AG08395 (cell line): ENCODE measurements at regions not wholly inside any gene's neighbourhood (a gene's known extent, or its start where the extent isn't known, plus 50 kb on each side); places are given as distances from the start of the nearest gene placed in this dataset.
A peak's percentile ranks its signal among the peaks of the same experiment; 100 is the strongest.

ENCODE experiments used
- DNase-seq: peaks from one replicate; pipeline ENCODE4 v3.0.0; 2012; ENCODE audit warnings: mixed read lengths, low spot score

- DNase-seq = peak; percentile 79
Measured at GRCh38 chr1:96306809-96307560, 414.6 kb upstream of the PTBP2 start.

- no peak for DNase-seq
Measured at GRCh38 chr1:96308314-96308713, 413.3 kb upstream of the PTBP2 start.

- peak; percentile 45 for DNase-seq
Measured at GRCh38 chr1:96309783-96310182, 411.8 kb upstream of the PTBP2 start.

GRCh38 chr1:96313216-96313615 is 408.4 kb upstream of the PTBP2 start:
- DNase-seq = peak; percentile 38

GRCh38 chr1:96329121-96329520 is 392.5 kb upstream of the PTBP2 start:
- no peak for DNase-seq

GRCh38 chr1:96331596-96331995 is 390.0 kb upstream of the PTBP2 start:
- DNase-seq = no peak

GRCh38 chr1:96333522-96334235 is 387.9 kb upstream of the PTBP2 start:
- no peak for DNase-seq

GRCh38 chr1:96334236-96334557 is 387.4 kb upstream of the PTBP2 start:
- no peak for DNase-seq

- DNase-seq = no peak
Measured at GRCh38 chr1:96338622-96339021, 383.0 kb upstream of the PTBP2 start.

- DNase-seq = no peak
Measured at GRCh38 chr1:96340686-96341085, 380.9 kb upstream of the PTBP2 start.

- no peak for DNase-seq
Measured at GRCh38 chr1:96346719-96347118, 374.9 kb upstream of the PTBP2 start.

- no peak for DNase-seq
Measured at GRCh38 chr1:96349896-96350295, 371.7 kb upstream of the PTBP2 start.

GRCh38 chr1:96352733-96353132 is 368.9 kb upstream of the PTBP2 start:
- DNase-seq = no peak

GRCh38 chr1:96355521-96355920 is 366.1 kb upstream of the PTBP2 start:
- DNase-seq = no peak

GRCh38 chr1:96355961-96356360 is 365.6 kb upstream of the PTBP2 start:
- DNase-seq = no peak

GRCh38 chr1:96357141-96357765 is 364.3 kb upstream of the PTBP2 start:
- no peak for DNase-seq

GRCh38 chr1:96358057-96358456 is 363.5 kb upstream of the PTBP2 start:
- no peak for DNase-seq

GRCh38 chr1:96360036-96360795 is 361.4 kb upstream of the PTBP2 start:
- peak; percentile 40 for DNase-seq

GRCh38 chr1:96361271-96361856 is 360.2 kb upstream of the PTBP2 start:
- no peak for DNase-seq

- no peak for DNase-seq
Measured at GRCh38 chr1:96361961-96362360, 359.6 kb upstream of the PTBP2 start.

- peak; percentile 90 for DNase-seq
Measured at GRCh38 chr1:96362623-96363022, 359.0 kb upstream of the PTBP2 start.

- no peak for DNase-seq
Measured at GRCh38 chr1:96363826-96364225, 357.8 kb upstream of the PTBP2 start.
